ENCODE measurements at regions not wholly inside any gene's neighbourhood (a gene's known extent, or its start where the extent isn't known, plus 50 kb on each side); places are given as distances from the start of the nearest gene placed in this dataset.

- DNase-seq (ENCODE audit: low read depth in 2 of 3, low spot score in 2 of 3), result no peak
Measured at GRCh38 chr4:71237641-71238040, 101.2 kb upstream of the SLC4A4 start.

GRCh38 chr4:71239365-71239764 lies 99.5 kb upstream of the SLC4A4 start:
- no peak for DNase-seq (ENCODE audit: low read depth in 2 of 3, low spot score in 2 of 3)

GRCh38 chr4:71240094-71240493 lies 98.7 kb upstream of the SLC4A4 start:
- no peak for DNase-seq (ENCODE audit: low read depth in 2 of 3, low spot score in 2 of 3)

- DNase-seq (ENCODE audit: low read depth in 2 of 3, low spot score in 2 of 3), result no peak
Measured at GRCh38 chr4:71241501-71242288, 97.1 kb upstream of the SLC4A4 start.

- DNase-seq (ENCODE audit: low read depth in 2 of 3, low spot score in 2 of 3), result no peak
Measured at GRCh38 chr4:71243091-71243833, 95.6 kb upstream of the SLC4A4 start.

- no peak for DNase-seq (ENCODE audit: low read depth in 2 of 3, low spot score in 2 of 3)
Measured at GRCh38 chr4:71247706-71248105, 91.1 kb upstream of the SLC4A4 start.

GRCh38 chr4:71251261-71251660 lies 87.6 kb upstream of the SLC4A4 start:
- DNase-seq (ENCODE audit: low read depth in 2 of 3, low spot score in 2 of 3), result no peak

GRCh38 chr4:71253545-71253944 lies 85.3 kb upstream of the SLC4A4 start:
- DNase-seq (ENCODE audit: low read depth in 2 of 3, low spot score in 2 of 3), result no peak

- no peak for DNase-seq (ENCODE audit: low read depth in 2 of 3, low spot score in 2 of 3)
Measured at GRCh38 chr4:71254451-71255012, 84.3 kb upstream of the SLC4A4 start.

GRCh38 chr4:71255976-71256375 lies 82.8 kb upstream of the SLC4A4 start:
- DNase-seq (ENCODE audit: low read depth in 2 of 3, low spot score in 2 of 3), result no peak

GRCh38 chr4:71257761-71258160 lies 81.1 kb upstream of the SLC4A4 start:
- no peak for DNase-seq (ENCODE audit: low read depth in 2 of 3, low spot score in 2 of 3)

- DNase-seq (ENCODE audit: low read depth in 2 of 3, low spot score in 2 of 3), result no peak
Measured at GRCh38 chr4:71258323-71258722, 80.5 kb upstream of the SLC4A4 start.

- no peak for DNase-seq (ENCODE audit: low read depth in 2 of 3, low spot score in 2 of 3)
Measured at GRCh38 chr4:71259280-71259679, 79.5 kb upstream of the SLC4A4 start.

- peak in 2 of 3 donors; percentile 17 to 60 for DNase-seq (ENCODE audit: low read depth in 2 of 3, low spot score in 2 of 3)
Measured at GRCh38 chr4:71259911-71260331, 78.9 kb upstream of the SLC4A4 start.

GRCh38 chr4:71260544-71260943 lies 78.3 kb upstream of the SLC4A4 start:
- no peak for DNase-seq (ENCODE audit: low read depth in 2 of 3, low spot score in 2 of 3)

- DNase-seq (ENCODE audit: low read depth in 2 of 3, low spot score in 2 of 3), result no peak
Measured at GRCh38 chr4:71261001-71261400, 77.8 kb upstream of the SLC4A4 start.

- DNase-seq (ENCODE audit: low read depth in 2 of 3, low spot score in 2 of 3), result no peak
Measured at GRCh38 chr4:71261633-71262121, 77.1 kb upstream of the SLC4A4 start.

GRCh38 chr4:71262161-71262560 lies 76.7 kb upstream of the SLC4A4 start:
- DNase-seq (ENCODE audit: low read depth in 2 of 3, low spot score in 2 of 3), result no peak

- no peak for DNase-seq (ENCODE audit: low read depth in 2 of 3, low spot score in 2 of 3)
Measured at GRCh38 chr4:71266090-71266794, 72.6 kb upstream of the SLC4A4 start.

GRCh38 chr4:71267244-71267643 lies 71.6 kb upstream of the SLC4A4 start:
- no peak for DNase-seq (ENCODE audit: low read depth in 2 of 3, low spot score in 2 of 3)

- no peak for DNase-seq (ENCODE audit: low read depth in 2 of 3, low spot score in 2 of 3)
Measured at GRCh38 chr4:71268166-71268565, 70.7 kb upstream of the SLC4A4 start.

All from hematopoietic multipotent progenitor cell (in vitro differentiated cells).